OCI-LY7 (cell line): ENCODE measurements at regions not wholly inside any gene's neighbourhood (a gene's known extent, or its start where the extent isn't known, plus 50 kb on each side); places are given as distances from the start of the nearest gene placed in this dataset.
A peak's percentile ranks its signal among the peaks of the same experiment; 100 is the strongest.

ENCODE experiments used
- BruUV-seq: library from RNA; stranded (reverse); fragments of 400-500 nt; replicated peaks from 2 replicates; lab custom pipeline; 2021; lab: Mats Ljungman, UMichigan
- CTCF ChIA-PET: fragments of 300-600 bp; sonication (Branson Sonifier 250); formaldehyde crosslinking; loops from one replicate; lab custom pipeline; 2022; ENCODE audit warnings: antibody characterized with exemption; ENCODE audit not compliant: unreplicated experiment; lab: Charles Lee
- POLR2A ChIA-PET: fragments of 300-600 bp; sonication (Branson Sonifier 250); formaldehyde crosslinking; loops from one replicate; lab custom pipeline; 2022; ENCODE audit warnings: antibody characterized with exemption; lab: Charles Lee
- DNase-seq: peaks from one replicate; pipeline ENCODE4 v3.0.0-alpha.2; 2015; ENCODE audit warnings: low spot score
- H2AFZ ChIP-seq: fragments of 200-600 bp; sonication (generic), shearing (Covaris generic); 2 replicates; pipeline ENCODE4 v1.6.1; 2014; ENCODE audit warnings: mild to moderate bottlenecking, antibody characterized with exemption, low read length, moderate library complexity
- H3K27ac ChIP-seq: fragments of 200-600 bp; sonication (generic); 2 replicates; pipeline ENCODE4 v1.5.1; 2014; ENCODE audit warnings: mixed run types, low read depth, mild to moderate bottlenecking, moderate library complexity, low read length, inconsistent platforms; ENCODE audit not compliant: poor library complexity, severe bottlenecking
- H3K36me3 ChIP-seq: fragments of 200-600 bp; sonication (generic); 2 replicates; pipeline ENCODE4 v1.6.1; 2014; ENCODE audit warnings: mild to moderate bottlenecking, antibody characterized with exemption, low read length, moderate library complexity, mixed read lengths; ENCODE audit not compliant: insufficient read depth
- H3K4me1 ChIP-seq: fragments of 200-600 bp; sonication (generic); 2 replicates; pipeline ENCODE4 v1.5.1; 2014; ENCODE audit warnings: mild to moderate bottlenecking, low read length; ENCODE audit not compliant: insufficient read depth, poor library complexity, severe bottlenecking
- H3K4me2 ChIP-seq: fragments of 200-600 bp; sonication (generic); 2 replicates; pipeline ENCODE4 v1.6.1; 2014; ENCODE audit warnings: mild to moderate bottlenecking, low read length
- H3K4me3 ChIP-seq: fragments of 200-600 bp; sonication (generic); 2 replicates; pipeline ENCODE4 v1.5.1; 2014; ENCODE audit warnings: mild to moderate bottlenecking, low read depth, low read length; ENCODE audit not compliant: poor library complexity, severe bottlenecking
- H3K79me2 ChIP-seq: fragments of 200-600 bp; sonication (generic); 2 replicates; pipeline ENCODE4 v1.6.1; 2016; ENCODE audit warnings: low read depth, mild to moderate bottlenecking, low read length, moderate library complexity, mixed read lengths; ENCODE audit not compliant: insufficient read depth
- H3K9me2 ChIP-seq: fragments of 200-600 bp; sonication (generic); 2 replicates; pipeline ENCODE4 v1.6.1; 2016; ENCODE audit warnings: mild to moderate bottlenecking, low read length, mixed read lengths; ENCODE audit not compliant: insufficient read depth
- H3K9me3 ChIP-seq: fragments of 200-600 bp; sonication (generic); 2 replicates; pipeline ENCODE4 v1.6.1; 2014; ENCODE audit warnings: mild to moderate bottlenecking, mixed run types, low read length, mixed read lengths
- H4K20me1 ChIP-seq: fragments of 200-600 bp; sonication (generic); 2 replicates; pipeline ENCODE4 v1.6.1; 2014; ENCODE audit warnings: mild to moderate bottlenecking, antibody characterized with exemption, low read length, moderate library complexity, mixed read lengths; ENCODE audit not compliant: insufficient read depth
- CTCF ChIP-seq: fragments of 200-600 bp; sonication (generic); conservative IDR thresholded peaks from 2 replicates; pipeline ENCODE4 v1.5.1; 2014; ENCODE audit warnings: mild to moderate bottlenecking, antibody characterized with exemption, low read length, moderate library complexity, mixed read lengths
- EZH2phosphoT487 ChIP-seq: fragments of 200-600 bp; sonication (generic); IDR thresholded peaks from 2 replicates; pipeline ENCODE4 v1.6.1; 2018; ENCODE audit warnings: low read depth, borderline replicate concordance, mild to moderate bottlenecking, mixed run types, antibody characterized with exemption, low read length, moderate library complexity, mixed read lengths
- intact Hi-C: fragments of 100-400 bp; cut with micrococcal nuclease; formaldehyde crosslinking; loops from one replicate; pipeline ENCODE4 v1.10.0; 2022; ENCODE audit not compliant: unreplicated experiment

GRCh38 chr4:17128268-17128667, 229.8 kb upstream of the LDB2 start:
- Histone ChIP-seq H4K20me1 (no peaks in the 10 kb centered on the region), H3K9me3 (no peaks in the 10 kb centered on the region), H3K4me1 (no peaks in the 10 kb centered on the region), H3K4me2 (no peak overlapping the region), H2AFZ (no peak overlapping the region), H3K36me3 (no peaks in the 10 kb centered on the region), H3K4me3 (no peak overlapping the region), H3K79me2 (no peaks in the 10 kb centered on the region), H3K27ac (no peak overlapping the region), H3K9me2 (no peaks in the 10 kb centered on the region)
- CTCF ChIA-PET: interaction anchor here (0.5 kb wide), 1 partner anchor 126 kb away, joined by 3 read pairs; no protein-coding TSS in a partner anchor
- intact Hi-C loops: no loop called here
- TF ChIP-seq EZH2phosphoT487 (no peak), CTCF (no peak)
- POLR2A ChIA-PET: interaction anchor here (1.0 kb wide), 1 partner anchor 10 kb away, joined by 3 read pairs; no protein-coding TSS in a partner anchor
- DNase-seq: no peak
- no TSS peak for BruUV-seq

GRCh38 chr4:17126321-17126966, 228.0 kb upstream of the LDB2 start:
- H3K79me2 ChIP-seq: no peaks in the 10 kb centered on the region
- H3K27ac ChIP-seq: no peak overlapping the region
- ChIA-PET POLR2A (no interaction called here), CTCF (no interaction called here)
- TF ChIP-seq CTCF: no peak
- TF ChIP-seq EZH2phosphoT487: no peak
- H3K4me1 ChIP-seq: no peaks in the 10 kb centered on the region
- no peak overlapping the region for H3K4me2 ChIP-seq
- intact Hi-C loops: no loop called here
- H3K9me2 ChIP-seq: no peaks in the 10 kb centered on the region
- H3K9me3 ChIP-seq: no peaks in the 10 kb centered on the region
- H3K4me3 ChIP-seq: no peak overlapping the region
- H3K36me3 ChIP-seq: no peaks in the 10 kb centered on the region
- no TSS peak for BruUV-seq
- DNase-seq: no peak
- no peaks in the 10 kb centered on the region for H4K20me1 ChIP-seq
- no peak overlapping the region for H2AFZ ChIP-seq

- no peaks in the 10 kb centered on the region for H4K20me1 ChIP-seq
- H2AFZ ChIP-seq: no peak overlapping the region
- no peaks in the 10 kb centered on the region for H3K4me1 ChIP-seq
- no peaks in the 10 kb centered on the region for H3K36me3 ChIP-seq
- intact Hi-C loops: no loop called here
- BruUV-seq: no TSS peak
- TF ChIP-seq CTCF (peak; percentile 47; the same call in 1 of the 2 replicates), EZH2phosphoT487 (no peak)
- no peaks in the 10 kb centered on the region for H3K79me2 ChIP-seq
- no peaks in the 10 kb centered on the region for H3K9me2 ChIP-seq
- no peak overlapping the region for H3K4me3 ChIP-seq
- no peak for DNase-seq
- H3K27ac ChIP-seq: no peak overlapping the region
- H3K4me2 ChIP-seq: no peak overlapping the region
- ChIA-PET POLR2A (no interaction called here), CTCF (no interaction called here)
- no peaks in the 10 kb centered on the region for H3K9me3 ChIP-seq
These were observed 226.3 kb upstream of the LDB2 start for GRCh38 chr4:17124767-17125166.
